PC-3 (cell line): ENCODE measurements at regions not wholly inside any gene's neighbourhood (a gene's known extent, or its start where the extent isn't known, plus 50 kb on each side); places are given as distances from the start of the nearest gene placed in this dataset.

Source experiments
- ATAC-seq: fragments of 200-7000 bp; cut with Tn5 transposase; 2 replicates; pipeline ENCODE4 v1.9.1; 2020; ENCODE audit warnings: mild to moderate bottlenecking, moderate library complexity
- BruUV-seq: library from RNA; stranded (reverse); fragments of 400-500 nt; replicated peaks from 2 replicates; lab custom pipeline; 2021; lab: Mats Ljungman, UMichigan
- CTCF ChIA-PET: fragments of 300-600 bp; sonication (Branson Sonifier 250); formaldehyde crosslinking; loops from one replicate; lab custom pipeline; 2022; ENCODE audit warnings: antibody characterized with exemption; lab: Charles Lee
- POLR2A ChIA-PET: fragments of 300-600 bp; sonication (Branson Sonifier 250); formaldehyde crosslinking; loops from one replicate; lab custom pipeline; 2022; ENCODE audit warnings: antibody characterized with exemption; ENCODE audit not compliant: unreplicated experiment; lab: Charles Lee
- DNase-seq: peaks from one replicate; pipeline ENCODE4 v3.0.0-alpha.2; 2015
- H2AFZ ChIP-seq: fragments of 300-600 bp; sonication (generic); 2 replicates; pipeline ENCODE4 v1.6.0; 2016; ENCODE audit warnings: antibody characterized with exemption, low read length
- H3F3A ChIP-seq: fragments of 300-600 bp; sonication (generic); one replicate; pipeline ENCODE4 v1.6.0; 2017; ENCODE audit warnings: antibody characterized with exemption, low read length, control low read depth, mild to moderate bottlenecking; ENCODE audit not compliant: unreplicated experiment
- H3K27ac ChIP-seq: fragments of 300-600 bp; sonication (generic); 2 replicates; pipeline ENCODE4 v1.5.1; 2016; ENCODE audit warnings: mild to moderate bottlenecking, low read length
- H3K27me3 ChIP-seq: fragments of 300-600 bp; sonication (generic); 2 replicates; pipeline ENCODE4 v1.6.1; 2016; ENCODE audit warnings: low read length, mixed read lengths
- H3K36me3 ChIP-seq: fragments of 300-600 bp; sonication (generic); 2 replicates; pipeline ENCODE4 v1.6.1; 2016; ENCODE audit warnings: low read depth, mixed run types, low read length, mixed read lengths
- H3K4me1 ChIP-seq: fragments of 300-600 bp; sonication (generic); 2 replicates; pipeline ENCODE4 v1.5.1; 2016; ENCODE audit warnings: low read length; ENCODE audit not compliant: insufficient read depth
- H3K4me2 ChIP-seq: fragments of 300-600 bp; sonication (generic); 2 replicates; pipeline ENCODE4 v1.6.0; 2016; ENCODE audit warnings: low read length
- H3K4me3 ChIP-seq: fragments of 300-600 bp; sonication (generic); 2 replicates; pipeline ENCODE4 v1.5.1; 2016; ENCODE audit warnings: mild to moderate bottlenecking, low read length, mixed read lengths
- H3K79me2 ChIP-seq: fragments of 300-600 bp; sonication (generic); 2 replicates; pipeline ENCODE4 v1.6.1; 2017; ENCODE audit warnings: low read length, mixed read lengths
- H3K9ac ChIP-seq: fragments of 300-600 bp; sonication (generic); 2 replicates; pipeline ENCODE4 v1.6.0; 2016; ENCODE audit warnings: mild to moderate bottlenecking, low read length
- H3K9me2 ChIP-seq: fragments of 300-600 bp; sonication (generic); replicated peaks from 2 replicates; pipeline ENCODE4 v1.6.1; 2016; ENCODE audit warnings: mixed run types, low read length, mixed read lengths
- H3K9me3 ChIP-seq: fragments of 300-600 bp; sonication (generic); 2 replicates; pipeline ENCODE4 v1.6.1; 2016; ENCODE audit warnings: low read length, mixed read lengths
- H4K20me1 ChIP-seq: fragments of 300-600 bp; sonication (generic); 2 replicates; pipeline ENCODE4 v1.6.1; 2016; ENCODE audit warnings: low read length, mixed read lengths
- CTCF ChIP-seq: fragments of 300-600 bp; sonication (generic); conservative IDR thresholded peaks from 2 replicates; pipeline ENCODE4 v1.5.1; 2017; ENCODE audit warnings: antibody characterized with exemption, low read depth, mild to moderate bottlenecking, low read length
- EZH2 ChIP-seq: fragments of 300-600 bp; sonication (generic); IDR thresholded peaks from one replicate; pipeline ENCODE4 v1.6.1; 2017; ENCODE audit warnings: antibody characterized with exemption, mild to moderate bottlenecking, low read length; ENCODE audit not compliant: unreplicated experiment
- EZH2phosphoT487 ChIP-seq: fragments of 300-600 bp; sonication (generic); IDR thresholded peaks from 2 replicates; pipeline ENCODE4 v1.6.1; 2018; ENCODE audit warnings: mild to moderate bottlenecking, antibody characterized with exemption, low read length, borderline replicate concordance
- intact Hi-C: fragments of 100-400 bp; cut with micrococcal nuclease; formaldehyde crosslinking; loops from 2 replicates; pipeline ENCODE4 v1.9.0; 2023

- Histone ChIP-seq H4K20me1 (no peaks in the 10 kb centered on the region), H3K4me1 (peaks cover 27% of the 10 kb centered on the region), H2AFZ (no peak overlapping the region), H3K27ac (no peak overlapping the region), H3F3A (no peaks in the 10 kb centered on the region), H3K27me3 (no peaks in the 10 kb centered on the region), H3K9me3 (no peaks in the 10 kb centered on the region), H3K4me3 (no peak overlapping the region), H3K4me2 (no peak overlapping the region), H3K9me2 (no peaks in the 10 kb centered on the region), H3K9ac (no peak overlapping the region), H3K36me3 (no peaks in the 10 kb centered on the region), H3K79me2 (no peaks in the 10 kb centered on the region)
- DNase-seq (peak; percentile 19), ATAC-seq (no peak)
- TF ChIP-seq EZH2 (no peak), EZH2phosphoT487 (no peak), CTCF (no peak)
- BruUV-seq = no TSS peak
- POLR2A ChIA-PET = no interaction called here
- CTCF ChIA-PET = no interaction called here
- intact Hi-C loops = loop anchor here (10.0 kb wide), 1 partner anchor 363 kb away; no protein-coding TSS in a partner anchor
Measured at GRCh38 chr5:106882035-106882434, 788.7 kb downstream of the EFNA5 start.

GRCh38 chr5:106880656-106881055 is 790.1 kb downstream of the EFNA5 start:
- no peaks in the 10 kb centered on the region for H4K20me1 ChIP-seq
- no peaks in the 10 kb centered on the region for H3K79me2 ChIP-seq
- BruUV-seq = no TSS peak
- no peaks in the 10 kb centered on the region for H3F3A ChIP-seq
- H3K4me3 ChIP-seq = no peak overlapping the region
- no peak for TF ChIP-seq CTCF
- no peak for TF ChIP-seq EZH2
- TF ChIP-seq EZH2phosphoT487 = no peak
- H2AFZ ChIP-seq = no peak overlapping the region
- H3K9me3 ChIP-seq = 0 out of 2 replicates have a peak, but pooled peaks cover 5% of the 10 kb centered on the region
- no peak overlapping the region; the same call in 1 of the 2 replicates for H3K4me2 ChIP-seq
- intact Hi-C loops = loop anchor here (10.0 kb wide), 1 partner anchor 364 kb away; no protein-coding TSS in a partner anchor
- peak; percentile 86 for DNase-seq
- no peaks in the 10 kb centered on the region for H3K9me2 ChIP-seq
- H3K4me1 ChIP-seq = peaks cover 27% of the 10 kb centered on the region
- no peaks in the 10 kb centered on the region for H3K27me3 ChIP-seq
- no peak overlapping the region for H3K9ac ChIP-seq
- ChIA-PET POLR2A (no interaction called here), CTCF (no interaction called here)
- H3K27ac ChIP-seq = peak overlapping the region; percentile 26; the same call in 1 of the 2 replicates
- ATAC-seq = peak; percentile 93
- H3K36me3 ChIP-seq = no peaks in the 10 kb centered on the region

GRCh38 chr5:106877881-106878280 is 792.9 kb downstream of the EFNA5 start:
- Histone ChIP-seq H4K20me1 (no peaks in the 10 kb centered on the region), H3K9me2 (no peaks in the 10 kb centered on the region), H2AFZ (no peak overlapping the region), H3K4me1 (peaks cover 27% of the 10 kb centered on the region), H3K36me3 (no peaks in the 10 kb centered on the region), H3K4me2 (no peak overlapping the region), H3K27ac (no peak overlapping the region), H3K79me2 (no peaks in the 10 kb centered on the region), H3K9me3 (0 out of 2 replicates have a peak, but pooled peaks cover 5% of the 10 kb centered on the region), H3K9ac (no peak overlapping the region), H3K4me3 (no peak overlapping the region), H3F3A (no peaks in the 10 kb centered on the region), H3K27me3 (no peaks in the 10 kb centered on the region)
- ATAC-seq (no peak), DNase-seq (no peak)
- POLR2A ChIA-PET = no interaction called here
- TF ChIP-seq EZH2phosphoT487 = no peak
- TF ChIP-seq EZH2 = no peak
- no peak for TF ChIP-seq CTCF
- intact Hi-C loops = no loop called here
- CTCF ChIA-PET = no interaction called here
- BruUV-seq = no TSS peak
